HEK293 (cell line): ENCODE measurements at regions not wholly inside any gene's neighbourhood (a gene's known extent, or its start where the extent isn't known, plus 50 kb on each side); places are given as distances from the start of the nearest gene placed in this dataset.

Experiments used
- CTCF ChIA-PET: fragments of 350-600 bp; formaldehyde crosslinking; extraction: SDS; loops from one replicate; lab custom pipeline; 2021; ENCODE audit warnings: antibody characterized with exemption; lab: Yijun Ruan, JAX
- POLR2A ChIA-PET: fragments of 300-600 bp; formaldehyde crosslinking; extraction: SDS; loops from one replicate; lab custom pipeline; 2020; ENCODE audit warnings: antibody characterized with exemption, inconsistent platforms; lab: Yijun Ruan, JAX
- H3K27ac ChIP-seq: fragments of 200-500 bp; sonication (Bioruptor generic); 2 replicates; pipeline ENCODE4 v1.5.1; 2014; ENCODE audit warnings: low read depth, low read length, control low read depth, inconsistent platforms; ENCODE audit errors: extremely low read depth
- H3K36me3 ChIP-seq, 2 experiments: fragments of 200-500 bp in 1 of 2; sonication (Bioruptor generic) in 1 of 2; 1 replicate in 1 of 2; 2 replicates in 1 of 2; pipeline ENCODE4 v1.5.1; 2014 to 2017; ENCODE audit warnings: inconsistent platforms in 2 of 2, low read length in 2 of 2; ENCODE audit not compliant: control insufficient read depth in 2 of 2, insufficient read depth in 1 of 2
- H3K4me1 ChIP-seq: fragments of 200-500 bp; sonication (Bioruptor generic); 2 replicates; pipeline ENCODE4 v1.5.1; 2014; ENCODE audit warnings: mild to moderate bottlenecking, low read length, inconsistent platforms; ENCODE audit not compliant: control insufficient read depth, insufficient read depth
- H3K4me3 ChIP-seq: 2 replicates; pipeline ENCODE4 v1.5.1; 2011; ENCODE audit warnings: low read depth, mild to moderate bottlenecking, control low read depth, low read length, moderate library complexity
- H3K9me3 ChIP-seq: fragments of 200-500 bp; sonication (Bioruptor generic); 2 replicates; pipeline ENCODE4 v1.5.1; 2014; ENCODE audit warnings: low read depth, low read length, inconsistent platforms; ENCODE audit not compliant: control insufficient read depth, insufficient read depth
- KLF9 ChIP-seq: fragments of 450-650 bp; formaldehyde crosslinking; IDR thresholded peaks from 2 replicates; pipeline ENCODE4 v1.5.1; 2016; ENCODE audit warnings: missing biosample characterization, missing genetic modification characterization, low read depth
- SETDB1 ChIP-seq: IDR thresholded peaks from one replicate; pipeline ENCODE4 v1.6.1; 2017; ENCODE audit warnings: mild to moderate bottlenecking, low read length, moderate library complexity, mixed read lengths; ENCODE audit not compliant: insufficient read length
- ZBTB17 ChIP-seq: fragments of 450-650 bp; formaldehyde crosslinking; IDR thresholded peaks from 2 replicates; pipeline ENCODE4 v1.5.1; 2016; ENCODE audit warnings: missing biosample characterization, missing genetic modification characterization
- ZNF10 ChIP-seq: fragments of 450-650 bp; formaldehyde crosslinking; IDR thresholded peaks from 2 replicates; pipeline ENCODE4 v1.5.1; 2017; ENCODE audit warnings: missing biosample characterization, missing genetic modification characterization
- ZNF114 ChIP-seq: fragments of 450-650 bp; formaldehyde crosslinking; IDR thresholded peaks from 2 replicates; pipeline ENCODE4 v1.5.0; 2017; ENCODE audit warnings: missing biosample characterization, missing genetic modification characterization
- ZNF121 ChIP-seq: fragments of 450-650 bp; formaldehyde crosslinking; IDR thresholded peaks from 2 replicates; pipeline ENCODE4 v1.5.1; 2016; ENCODE audit warnings: missing biosample characterization, missing genetic modification characterization
- ZNF175 ChIP-seq: fragments of 450-650 bp; formaldehyde crosslinking; IDR thresholded peaks from 2 replicates; pipeline ENCODE4 v1.5.1; 2016; ENCODE audit warnings: missing biosample characterization, missing genetic modification characterization
- ZNF19 ChIP-seq: fragments of 450-650 bp; formaldehyde crosslinking; IDR thresholded peaks from 2 replicates; pipeline ENCODE4; 2016; ENCODE audit warnings: missing biosample characterization, missing genetic modification characterization, low read depth
- ZNF211 ChIP-seq: fragments of 450-650 bp; formaldehyde crosslinking; IDR thresholded peaks from 2 replicates; pipeline ENCODE4 v1.5.1; 2016; ENCODE audit warnings: low read depth, missing biosample characterization, missing genetic modification characterization
- ZNF350 ChIP-seq: fragments of 450-650 bp; formaldehyde crosslinking; IDR thresholded peaks from 2 replicates; pipeline ENCODE4 v1.5.0; 2017; ENCODE audit warnings: missing biosample characterization, mild to moderate bottlenecking, missing genetic modification characterization
- ZNF37A ChIP-seq: fragments of 450-650 bp; IDR thresholded peaks from 2 replicates; pipeline ENCODE4 v1.5.1; 2018; ENCODE audit warnings: missing biosample characterization, missing genetic modification characterization
- ZNF518A ChIP-seq: fragments of 450-650 bp; formaldehyde crosslinking; conservative IDR thresholded peaks from 2 replicates; pipeline ENCODE4 v1.5.1; 2016; ENCODE audit warnings: low read depth, missing biosample characterization, missing genetic modification characterization
- ZNF555 ChIP-seq: fragments of 450-650 bp; formaldehyde crosslinking; conservative IDR thresholded peaks from 2 replicates; pipeline ENCODE4 v1.5.1; 2017; ENCODE audit warnings: missing biosample characterization, mild to moderate bottlenecking, missing genetic modification characterization, inconsistent platforms
- ZNF596 ChIP-seq: fragments of 450-650 bp; IDR thresholded peaks from 2 replicates; pipeline ENCODE4 v1.5.0; 2018; ENCODE audit warnings: missing biosample characterization, mild to moderate bottlenecking, missing genetic modification characterization, moderate library complexity
- ZNF610 ChIP-seq: fragments of 450-650 bp; formaldehyde crosslinking; IDR thresholded peaks from 2 replicates; pipeline ENCODE4 v1.5.1; 2016; ENCODE audit warnings: missing biosample characterization, missing genetic modification characterization, borderline replicate concordance
- ZNF785 ChIP-seq: fragments of 450-650 bp; formaldehyde crosslinking; IDR thresholded peaks from 2 replicates; pipeline ENCODE4 v1.5.1; 2016; ENCODE audit warnings: missing biosample characterization, missing genetic modification characterization
- ZNF791 ChIP-seq: fragments of 450-650 bp; formaldehyde crosslinking; IDR thresholded peaks from 2 replicates; pipeline ENCODE4 v1.5.1; 2016; ENCODE audit warnings: missing biosample characterization, missing genetic modification characterization
- ZNF830 ChIP-seq: fragments of 450-650 bp; IDR thresholded peaks from 2 replicates; pipeline ENCODE4 v1.5.0; 2018; ENCODE audit warnings: missing biosample characterization, missing genetic modification characterization, low read depth, mild to moderate bottlenecking, moderate library complexity
- ZNF843 ChIP-seq: fragments of 450-650 bp; formaldehyde crosslinking; IDR thresholded peaks from 2 replicates; pipeline ENCODE4 v1.5.1; 2016; ENCODE audit warnings: missing biosample characterization, missing genetic modification characterization

- Histone ChIP-seq H3K27ac (no peak overlapping the region), H3K4me3 (no peak overlapping the region), H3K36me3 (no peaks in the 10 kb centered on the region), H3K9me3 (no peaks in the 10 kb centered on the region), H3K4me1 (no peaks in the 10 kb centered on the region)
- no peak for TF ChIP-seq ZNF518A (tag by site-specific recombination)
- no peak for TF ChIP-seq ZNF211 (tag by site-specific recombination)
- no peak for TF ChIP-seq ZNF37A (tag by site-specific recombination)
- ChIA-PET CTCF (no interaction called here), POLR2A (no interaction called here)
Observed at GRCh38 chr4:82230306-82230705, 143.5 kb downstream of the HNRNPD start.

- Histone ChIP-seq H3K27ac (no peak overlapping the region), H3K4me3 (no peak overlapping the region), H3K9me3 (no peaks in the 10 kb centered on the region), H3K36me3 (no peaks in the 10 kb centered on the region), H3K4me1 (no peaks in the 10 kb centered on the region)
- TF ChIP-seq ZNF121: no peak
- TF ChIP-seq SETDB1: no peak
- no peak for TF ChIP-seq ZNF175 (tag by site-specific recombination)
- TF ChIP-seq ZNF10 (tag by site-specific recombination): no peak
- no peak for TF ChIP-seq ZNF791
- no peak for TF ChIP-seq ZNF555 (tag by site-specific recombination)
- ChIA-PET POLR2A (no interaction called here), CTCF (no interaction called here)
Observed at GRCh38 chr4:82225030-82225429, 148.8 kb downstream of the HNRNPD start.

GRCh38 chr4:82223715-82224114 lies 150.1 kb downstream of the HNRNPD start:
- no peaks in the 10 kb centered on the region for H3K9me3 ChIP-seq
- H3K27ac ChIP-seq: no peak overlapping the region
- no peak overlapping the region for H3K4me3 ChIP-seq
- ChIA-PET CTCF (no interaction called here), POLR2A (no interaction called here)
- no peak for TF ChIP-seq ZNF555 (tag by site-specific recombination)
- no peak for TF ChIP-seq ZNF350 (tag by site-specific recombination)
- H3K36me3 ChIP-seq: no peaks in the 10 kb centered on the region
- H3K4me1 ChIP-seq: no peaks in the 10 kb centered on the region

GRCh38 chr4:82219346-82219745 lies 154.4 kb downstream of the HNRNPD start:
- H3K4me3 ChIP-seq: no peak overlapping the region
- no peaks in the 10 kb centered on the region for H3K4me1 ChIP-seq
- no peaks in the 10 kb centered on the region for H3K36me3 ChIP-seq
- no peaks in the 10 kb centered on the region for H3K9me3 ChIP-seq
- POLR2A ChIA-PET: no interaction called here
- TF ChIP-seq ZNF596 (tag by site-specific recombination): no peak
- no peak for TF ChIP-seq ZNF114 (tag by site-specific recombination)
- no peak for TF ChIP-seq ZNF843
- TF ChIP-seq ZNF555 (tag by site-specific recombination): no peak
- TF ChIP-seq ZBTB17: no peak
- no peak for TF ChIP-seq ZNF610 (tag by site-specific recombination)
- no peak for TF ChIP-seq ZNF830
- no peak for TF ChIP-seq ZNF19
- no peak for TF ChIP-seq KLF9 (tag by site-specific recombination)
- TF ChIP-seq ZNF785 (tag by site-specific recombination): no peak
- TF ChIP-seq, all 188 proteins: peak for 0
- H3K27ac ChIP-seq: no peak overlapping the region
- CTCF ChIA-PET: no interaction called here
